Mesenchymal stem cell (in vitro differentiated cells and primary cell): ENCODE measurements at regions not wholly inside any gene's neighbourhood (a gene's known extent, or its start where the extent isn't known, plus 50 kb on each side); places are given as distances from the start of the nearest gene placed in this dataset.

Source experiments
- DNase-seq: peaks from one replicate; pipeline ENCODE4 v3.0.0-alpha.2; 2013
- H2AFZ ChIP-seq: one replicate; pipeline ENCODE4 v1.6.1; 2013; ENCODE audit warnings: low read depth, mild to moderate bottlenecking, control low read depth, inconsistent platforms, low read length, moderate library complexity
- H2AK5ac ChIP-seq: 2 replicates; pipeline ENCODE4 v1.6.1; 2013; ENCODE audit warnings: low read length, moderate library complexity, mild to moderate bottlenecking, inconsistent platforms; ENCODE audit not compliant: severe bottlenecking
- H2BK120ac ChIP-seq: one replicate; pipeline ENCODE4 v1.6.1; 2013; ENCODE audit warnings: low read depth, mild to moderate bottlenecking, inconsistent platforms, low read length, moderate library complexity
- H2BK12ac ChIP-seq, 2 experiments: one replicate each; pipeline ENCODE4 v1.6.1; 2013; ENCODE audit warnings: inconsistent platforms in 2 of 2, low read length in 2 of 2, mild to moderate bottlenecking in 2 of 2, moderate library complexity in 2 of 2, control low read depth in 1 of 2
- H2BK15ac ChIP-seq: one replicate; pipeline ENCODE4 v1.6.1; 2013; ENCODE audit warnings: mild to moderate bottlenecking, low read depth, inconsistent platforms; ENCODE audit not compliant: poor library complexity, severe bottlenecking
- H2BK5ac ChIP-seq: 2 replicates; pipeline ENCODE4 v1.6.1; 2013; ENCODE audit warnings: low read depth, mild to moderate bottlenecking, low read length, control low read depth, inconsistent platforms; ENCODE audit not compliant: poor library complexity, severe bottlenecking
- H3K14ac ChIP-seq, 2 experiments: one replicate each; pipeline ENCODE4 v1.6.1; 2013; ENCODE audit warnings: inconsistent platforms in 2 of 2, low read length in 2 of 2, control low read depth in 1 of 2, mild to moderate bottlenecking in 1 of 2, moderate library complexity in 1 of 2
- H3K18ac ChIP-seq, 2 experiments: one replicate each; pipeline ENCODE4 v1.6.1; 2013; ENCODE audit warnings: inconsistent platforms in 2 of 2, low read length in 2 of 2, control low read depth in 1 of 2, low read depth in 1 of 2, mild to moderate bottlenecking in 1 of 2
- H3K23ac ChIP-seq, 2 experiments: one replicate each; pipeline ENCODE4 v1.6.1; 2013; ENCODE audit warnings: inconsistent platforms in 2 of 2, low read length in 2 of 2, mild to moderate bottlenecking in 2 of 2, moderate library complexity in 2 of 2, control low read depth in 1 of 2
- H3K27ac ChIP-seq: 2 replicates; pipeline ENCODE4 v1.5.1; 2013; ENCODE audit warnings: mild to moderate bottlenecking, moderate library complexity, low read length, control low read depth, inconsistent platforms; ENCODE audit not compliant: poor library complexity, severe bottlenecking
- H3K27me3 ChIP-seq, 2 experiments: 2 replicates each; pipeline versions ENCODE4 v1.6.1 to v1.7.0; 2013; ENCODE audit warnings: low read length in 2 of 2, mild to moderate bottlenecking in 2 of 2, moderate library complexity in 2 of 2, control low read depth in 1 of 2, inconsistent platforms in 1 of 2; ENCODE audit not compliant: control insufficient read depth in 1 of 2, insufficient read depth in 1 of 2
- H3K36me3 ChIP-seq, 2 experiments: 2 replicates each; pipeline versions ENCODE4 v1.6.1 to v1.7.0; 2013; ENCODE audit warnings: low read length in 2 of 2, control low read depth in 1 of 2, inconsistent platforms in 1 of 2, low read depth in 1 of 2, mild to moderate bottlenecking in 1 of 2; ENCODE audit not compliant: insufficient read depth in 2 of 2, control insufficient read depth in 1 of 2
- H3K4ac ChIP-seq, 2 experiments: one replicate each; pipeline ENCODE4 v1.6.1; 2013; ENCODE audit warnings: inconsistent platforms in 2 of 2, low read length in 2 of 2, mild to moderate bottlenecking in 2 of 2, moderate library complexity in 2 of 2, control low read depth in 1 of 2, low read depth in 1 of 2
- H3K4me1 ChIP-seq: 2 replicates; pipeline ENCODE4 v1.6.1; 2013; ENCODE audit warnings: low read depth, low read length, control low read depth; ENCODE audit not compliant: control insufficient read depth, insufficient read depth
- H3K4me2 ChIP-seq: 2 replicates; pipeline ENCODE4 v1.6.1; 2013; ENCODE audit warnings: low read length, mild to moderate bottlenecking, inconsistent platforms; ENCODE audit not compliant: poor library complexity, severe bottlenecking
- H3K4me3 ChIP-seq, 2 experiments: 2 replicates each; pipeline versions ENCODE4 v1.5.1 to v1.7.0; 2013; ENCODE audit warnings: low read length in 2 of 2, mild to moderate bottlenecking in 2 of 2, control low read depth in 1 of 2, low read depth in 1 of 2; ENCODE audit not compliant: insufficient read depth in 1 of 2
- H3K79me1 ChIP-seq: replicated peaks from 2 replicates; pipeline ENCODE4 v1.6.1; 2013; ENCODE audit warnings: mild to moderate bottlenecking, control low read depth, low read length, inconsistent platforms; ENCODE audit not compliant: poor library complexity, severe bottlenecking
- H3K9ac ChIP-seq: 2 replicates; pipeline ENCODE4 v1.7.0; 2013; ENCODE audit warnings: mild to moderate bottlenecking, low read length, moderate library complexity
- H3K9me3 ChIP-seq: 2 replicates; pipeline ENCODE4 v1.7.0; 2013; ENCODE audit warnings: mild to moderate bottlenecking, low read length; ENCODE audit not compliant: control insufficient read depth
- H4K8ac ChIP-seq: one replicate; pipeline ENCODE4 v1.6.1; 2013; ENCODE audit warnings: inconsistent platforms, mild to moderate bottlenecking, low read length, moderate library complexity
- H4K91ac ChIP-seq: one replicate; pipeline ENCODE4 v1.6.1; 2013; ENCODE audit warnings: mild to moderate bottlenecking, low read length, inconsistent platforms
- WGBS: methylation state at CpG from one replicate; pipeline ENCODE4 v1.1.7; 2013; ENCODE audit warnings: mixed read lengths; 5-methylcytosine and 5-hydroxymethylcytosine counted together

GRCh38 chr15:38682363-38682762 is 117.7 kb upstream of the RASGRP1 start:
- H2BK15ac ChIP-seq, result no peak overlapping the region

DNA sequence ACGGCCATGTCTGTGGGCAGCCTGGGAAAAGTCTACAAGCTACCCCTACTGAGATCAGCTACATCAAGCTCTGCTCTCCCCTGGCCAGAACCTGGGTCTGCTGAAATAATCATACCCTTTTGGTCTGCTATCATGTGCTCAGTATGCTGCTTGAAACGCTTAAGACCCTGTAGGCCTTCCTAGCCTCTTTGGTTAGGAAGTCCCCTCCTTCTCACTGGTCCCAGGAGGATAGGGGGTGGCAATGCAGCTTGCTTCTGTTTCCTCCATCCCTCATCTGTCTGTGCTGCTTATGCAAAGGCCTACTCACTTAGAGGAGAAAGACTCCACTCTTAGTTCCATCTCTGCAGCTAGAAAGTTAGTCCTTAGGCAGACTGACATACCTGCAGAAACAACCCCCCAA is 118.2 kb upstream of the RASGRP1 start:
- Histone ChIP-seq H2BK120ac (no peak overlapping the region), H3K9me3 (no peaks in the 10 kb centered on the region), H3K4me3 (no peak overlapping the region), H3K4me2 (no peak overlapping the region), H3K27ac (no peak overlapping the region), H4K91ac (peak overlapping the region; percentile 4), H3K4ac (no peak overlapping the region), H3K79me1 (no peaks in the 10 kb centered on the region), H4K8ac (no peak overlapping the region), H2AFZ (no peak overlapping the region), H2BK15ac (no peak overlapping the region), H3K4me1 (no peaks in the 10 kb centered on the region), H3K27me3 (peaks cover 0 to 9% of the 10 kb centered on the region in 2 experiments), H2AK5ac (no peak overlapping the region), H3K23ac (no peak overlapping the region), H3K14ac (no peak overlapping the region), H2BK12ac (no peak overlapping the region), H3K18ac (no peak overlapping the region), H2BK5ac (no peak overlapping the region), H3K36me3 (no peaks in the 10 kb centered on the region), H3K9ac (no peak overlapping the region)
- WGBS, result 83% methylated on average over 2 of the region's 2 CpGs
- DNase-seq, result no peak

More at GRCh38 chr15:38682363-38682762, 117.7 kb upstream of the RASGRP1 start:
- Histone ChIP-seq H3K27ac (no peak overlapping the region), H2BK5ac (no peak overlapping the region), H3K36me3 (no peaks in the 10 kb centered on the region), H3K4me2 (no peak overlapping the region), H3K4me1 (no peaks in the 10 kb centered on the region), H3K23ac (no peak overlapping the region), H2BK12ac (no peak overlapping the region), H3K4me3 (no peak overlapping the region), H3K18ac (no peak overlapping the region), H3K4ac (no peak overlapping the region), H2AK5ac (no peak overlapping the region), H2AFZ (no peak overlapping the region), H3K27me3 (peaks cover 0 to 12% of the 10 kb centered on the region in 2 experiments), H3K9ac (no peak overlapping the region), H3K14ac (no peak overlapping the region), H2BK120ac (no peak overlapping the region), H4K91ac (no peak overlapping the region), H3K79me1 (no peaks in the 10 kb centered on the region), H4K8ac (no peak overlapping the region), H3K9me3 (no peaks in the 10 kb centered on the region)
- DNase-seq, result no peak
- 63% methylated on average over 2 of the region's 3 CpGs for WGBS

DNA sequence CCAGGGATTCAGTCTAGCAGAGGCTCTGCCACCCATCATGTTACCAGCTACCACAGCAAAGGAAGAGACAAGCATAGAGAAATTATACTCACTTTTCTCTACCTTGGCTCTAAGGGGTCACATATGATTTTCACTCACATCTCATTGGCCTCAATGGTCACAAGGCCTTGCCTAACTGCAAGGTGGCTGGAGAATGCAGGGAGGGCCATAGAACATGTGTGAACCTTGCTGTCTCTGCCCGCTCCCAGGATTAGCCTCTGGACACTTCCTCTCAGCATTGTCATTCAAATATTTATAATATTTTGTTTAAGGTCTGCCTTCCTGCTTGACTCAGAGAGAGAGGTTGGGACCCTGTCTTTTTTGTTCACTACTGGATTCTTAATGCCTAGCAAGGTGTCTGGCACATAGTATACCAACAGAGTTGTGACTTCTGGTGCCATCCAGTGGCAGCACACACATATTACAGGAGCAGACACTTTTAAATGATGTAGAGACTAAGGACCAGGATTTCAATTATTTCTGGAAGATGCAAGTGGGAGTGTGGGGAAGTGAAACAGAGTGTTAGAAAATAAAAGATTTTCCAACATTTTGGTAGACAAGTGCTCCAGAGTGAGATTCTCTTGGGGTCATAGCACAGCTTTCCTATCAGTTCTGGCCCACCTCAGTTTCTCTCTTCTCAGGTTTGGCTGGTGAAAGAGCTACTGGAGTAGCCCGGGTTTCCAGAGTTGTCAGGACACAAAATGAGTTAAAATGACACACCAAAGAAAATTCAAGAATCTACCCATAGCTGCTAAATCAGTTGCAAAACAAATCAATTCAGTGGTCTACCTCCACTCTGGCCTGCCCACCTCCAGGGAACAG is 119.0 kb upstream of the RASGRP1 start:
- no peaks in the 10 kb centered on the region for H3K79me1 ChIP-seq
- no peak overlapping the region for H3K4me2 ChIP-seq
- H2BK120ac ChIP-seq, result no peak overlapping the region
- H2AK5ac ChIP-seq, result no peak overlapping the region
- no peak overlapping the region for H2BK15ac ChIP-seq
- H3K14ac ChIP-seq, result no peak overlapping the region
- no peaks in the 10 kb centered on the region for H3K9me3 ChIP-seq
- H3K23ac ChIP-seq, result no peak overlapping the region
- H2AFZ ChIP-seq, result no peak overlapping the region
- WGBS, result 100% methylated on average over 1 of the region's 2 CpGs
- no peak overlapping the region for H3K27ac ChIP-seq
- H3K27me3 ChIP-seq, result peaks cover 0 to 5% of the 10 kb centered on the region in 2 experiments
- no peaks in the 10 kb centered on the region for H3K36me3 ChIP-seq
- no peak overlapping the region for H3K18ac ChIP-seq
- H3K4me1 ChIP-seq, result no peaks in the 10 kb centered on the region
- no peak overlapping the region for H3K4me3 ChIP-seq
- H3K4ac ChIP-seq, result no peak overlapping the region
- peak; percentile 50 for DNase-seq
- H2BK5ac ChIP-seq, result no peak overlapping the region
- no peak overlapping the region for H3K9ac ChIP-seq
- H4K8ac ChIP-seq, result no peak overlapping the region
- no peak overlapping the region for H4K91ac ChIP-seq
- H2BK12ac ChIP-seq, result no peak overlapping the region

GRCh38 chr15:38684440-38685010 is 119.9 kb upstream of the RASGRP1 start:
- no peak overlapping the region for H3K14ac ChIP-seq
- H3K4me1 ChIP-seq, result no peaks in the 10 kb centered on the region
- no peak overlapping the region for H4K91ac ChIP-seq
- DNase-seq, result no peak
- H3K4me3 ChIP-seq, result no peak overlapping the region
- H3K18ac ChIP-seq, result no peak overlapping the region
- H3K36me3 ChIP-seq, result no peaks in the 10 kb centered on the region
- no peak overlapping the region for H2BK12ac ChIP-seq
- H2BK120ac ChIP-seq, result no peak overlapping the region
- no peak overlapping the region for H2BK5ac ChIP-seq
- H2BK15ac ChIP-seq, result no peak overlapping the region
- no peak overlapping the region for H3K4me2 ChIP-seq
- no peaks in the 10 kb centered on the region for H3K9me3 ChIP-seq
- no peak overlapping the region for H3K9ac ChIP-seq
- H3K4ac ChIP-seq, result no peak overlapping the region
- H4K8ac ChIP-seq, result no peak overlapping the region
- H3K23ac ChIP-seq, result no peak overlapping the region
- no peak overlapping the region for H3K27ac ChIP-seq
- H2AK5ac ChIP-seq, result no peak overlapping the region
- 58% methylated on average over 2 of the region's 2 CpGs for WGBS
- peaks cover 0 to 5% of the 10 kb centered on the region in 2 experiments for H3K27me3 ChIP-seq
- no peaks in the 10 kb centered on the region for H3K79me1 ChIP-seq
- no peak overlapping the region for H2AFZ ChIP-seq
